T-helper 1 cell treated with Interleukin-12 subunit alpha and Interleukin-12 subunit beta and Interleukin-4 antibody, amounts not matched to agents 30 ng/mL and 1 ng/mL, for 36 hours (primary cell): ENCODE measurements at regions not wholly inside any gene's neighbourhood (a gene's known extent, or its start where the extent isn't known, plus 50 kb on each side); places are given as distances from the start of the nearest gene placed in this dataset.
"Not testable (repeated sequence)": the region's sequence is repeated elsewhere in the genome, so short reads cannot be mapped to it uniquely, and the experiment has no call there.

Experiments used
- intact Hi-C: fragments of 100-400 bp; cut with micrococcal nuclease; formaldehyde crosslinking; loops from one replicate; pipeline ENCODE4 v1.15.1; 2024

DNA sequence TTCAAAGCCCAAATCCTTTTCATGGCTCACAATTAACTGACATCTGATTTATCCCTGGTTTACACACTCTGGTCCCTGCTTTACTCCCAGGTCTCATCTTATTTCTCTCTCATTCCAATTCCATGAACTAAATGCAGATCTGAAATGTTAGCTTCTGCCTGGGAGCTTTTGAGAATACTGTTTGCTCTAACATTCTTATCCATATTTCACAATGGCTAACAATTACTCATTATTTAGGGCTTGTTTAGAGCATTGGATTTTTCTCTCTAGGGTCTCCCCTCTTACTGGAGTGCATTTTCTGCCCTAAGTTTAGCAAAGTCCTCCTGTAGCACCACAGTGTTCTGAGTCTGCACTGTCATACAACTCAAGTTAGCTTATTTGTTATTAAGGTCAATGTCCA lies 121.5 kb upstream of the HCRTR2 start:
- intact Hi-C loops = no loop called here

DNA sequence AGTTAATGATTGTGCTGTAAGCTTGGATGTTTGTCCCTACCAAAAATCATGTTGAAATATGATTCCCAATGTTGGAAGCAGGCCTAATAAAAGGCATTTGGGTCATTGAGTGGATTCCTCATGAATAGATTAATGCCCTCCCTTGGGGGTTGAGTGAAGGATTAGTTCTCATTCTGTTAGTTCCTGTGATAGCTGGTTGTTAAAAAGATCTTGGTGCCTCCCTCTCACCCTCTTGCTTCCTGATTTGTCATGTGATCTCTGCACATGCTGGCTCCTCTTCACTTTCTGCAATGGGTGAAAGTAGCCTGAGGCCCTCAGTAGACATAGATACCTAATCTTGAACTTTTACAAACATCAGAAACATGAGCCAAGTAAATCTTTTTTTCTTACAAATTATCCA lies 115.6 kb upstream of the HCRTR2 start:
- intact Hi-C loops = no loop called here

DNA sequence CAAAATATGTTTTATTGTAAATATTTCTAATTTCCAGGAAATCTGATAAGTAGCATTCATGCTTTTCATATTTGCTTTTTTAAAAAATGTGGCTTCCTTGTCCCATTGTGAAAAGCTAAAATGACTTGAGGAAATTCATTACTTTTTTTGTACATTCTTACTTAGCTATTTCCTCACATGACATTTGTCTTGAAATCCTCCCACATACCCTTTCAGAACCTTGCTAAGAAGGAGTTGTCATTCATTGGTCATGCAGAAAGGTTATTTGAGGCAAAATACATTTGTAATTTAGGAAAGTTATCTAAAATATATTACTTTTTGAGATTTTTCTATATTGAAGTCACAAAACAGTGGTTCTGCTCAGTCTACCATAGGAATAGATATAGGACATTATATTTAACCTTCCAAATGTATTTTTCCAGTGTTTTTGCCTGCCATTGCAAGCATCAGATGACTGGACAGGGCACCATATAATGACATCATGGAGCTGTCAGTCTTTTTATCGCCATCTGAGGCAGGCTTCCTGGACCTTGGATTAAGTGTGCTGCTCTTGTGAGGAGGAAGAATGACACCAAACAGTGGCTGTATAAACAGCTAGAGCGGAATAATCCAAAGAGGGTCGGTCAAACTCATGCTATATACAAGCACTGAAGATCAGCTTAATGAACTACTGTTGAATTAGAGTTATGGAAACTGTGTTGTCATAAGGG lies 109.4 kb upstream of the HCRTR2 start:
- intact Hi-C loops = loop anchor here (5.0 kb wide), 1 partner anchor 1078 kb away; no protein-coding TSS in a partner anchor

DNA sequence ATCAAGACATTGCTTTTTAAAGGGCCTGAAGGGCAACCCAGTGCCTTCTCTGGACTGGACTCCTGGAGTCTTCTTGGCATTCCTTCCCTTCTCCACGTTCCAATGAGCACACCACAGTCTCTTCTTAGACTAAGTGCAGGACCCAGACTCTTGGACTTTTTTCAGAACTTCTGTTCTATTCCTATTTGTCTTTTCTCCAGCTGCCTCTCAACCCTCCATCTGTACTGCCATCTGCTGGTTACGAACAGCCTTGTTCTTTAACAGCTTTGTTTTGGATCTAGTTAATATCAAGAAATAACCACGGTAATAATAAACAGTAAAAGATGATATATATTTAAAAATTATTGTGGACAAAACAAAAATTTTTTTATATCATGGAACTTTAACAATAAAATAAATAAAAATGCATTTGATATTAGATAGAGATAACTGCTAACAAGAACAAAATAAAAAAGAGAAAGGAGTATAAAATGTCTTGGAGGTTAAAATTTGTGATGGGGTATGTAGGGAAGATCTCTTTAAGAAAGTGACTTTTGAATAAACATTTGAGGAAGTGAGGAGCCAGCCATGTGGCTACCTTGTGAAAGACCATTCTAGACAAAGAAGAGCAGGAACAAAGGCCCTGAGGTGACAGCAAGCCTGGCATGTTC lies 105.1 kb upstream of the HCRTR2 start:
- intact Hi-C loops = loop anchor here (1.0 to 5.0 kb wide), 2 partner anchors 351 to 1082 kb away; no protein-coding TSS in a partner anchor

DNA sequence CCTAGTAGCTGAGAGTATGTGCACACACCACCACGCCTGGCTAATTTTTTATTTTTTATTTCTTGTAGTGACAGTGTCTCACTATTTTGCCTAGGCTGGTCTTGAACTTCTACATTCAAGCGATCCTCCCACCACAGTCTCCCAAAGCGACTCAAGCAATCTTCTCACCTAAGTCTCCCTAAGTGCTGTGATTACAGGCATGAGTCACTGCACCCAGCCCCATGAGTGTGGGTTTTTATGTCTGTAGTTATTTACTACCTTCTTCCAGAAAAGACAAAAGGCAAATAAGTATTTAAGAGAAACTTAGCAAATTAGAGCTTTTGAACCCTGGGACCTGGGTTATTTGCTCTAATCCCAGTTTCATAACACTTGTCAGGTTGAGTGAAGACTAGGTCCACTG lies 92.3 kb upstream of the HCRTR2 start:
- intact Hi-C loops = no loop called here

DNA sequence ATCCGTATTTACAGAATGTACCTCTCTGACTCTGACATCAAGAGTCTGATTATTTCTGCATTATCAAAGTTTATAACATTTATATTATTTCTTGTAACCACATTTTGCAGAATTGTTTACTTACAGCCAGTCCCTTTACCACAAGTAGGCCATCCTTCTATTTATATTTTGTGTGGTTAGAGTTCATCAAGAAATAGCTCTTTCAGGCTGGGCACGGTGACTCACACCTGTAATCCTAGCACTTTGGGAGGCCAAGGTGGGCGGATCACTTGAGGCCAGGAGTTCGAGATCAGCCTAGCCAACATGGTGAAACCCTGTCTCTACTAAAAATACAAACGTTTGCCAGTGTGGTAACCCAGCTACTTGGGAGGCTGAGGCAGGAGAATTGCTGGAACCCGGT lies 86.3 kb upstream of the HCRTR2 start:
- intact Hi-C loops = not testable (repeated sequence)

DNA sequence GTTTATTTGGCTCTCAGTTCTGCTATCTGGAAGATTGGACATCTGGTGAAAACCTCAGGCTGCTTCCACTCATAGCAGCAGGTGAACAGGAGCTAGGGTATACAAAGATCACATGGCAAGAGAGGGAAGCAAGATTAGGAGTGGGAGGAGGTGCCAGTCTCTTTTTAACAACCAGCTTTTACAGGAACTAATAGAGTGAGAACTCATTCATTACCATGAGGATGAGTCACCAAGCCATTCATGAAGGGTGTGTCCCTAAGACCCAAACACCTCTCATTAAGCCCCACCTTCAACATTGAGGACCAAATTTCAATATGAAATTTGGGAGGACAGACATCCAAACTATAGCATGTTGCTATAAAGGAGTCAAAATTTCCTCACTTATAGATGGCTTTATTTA lies 85.4 kb upstream of the HCRTR2 start:
- intact Hi-C loops = no loop called here

DNA sequence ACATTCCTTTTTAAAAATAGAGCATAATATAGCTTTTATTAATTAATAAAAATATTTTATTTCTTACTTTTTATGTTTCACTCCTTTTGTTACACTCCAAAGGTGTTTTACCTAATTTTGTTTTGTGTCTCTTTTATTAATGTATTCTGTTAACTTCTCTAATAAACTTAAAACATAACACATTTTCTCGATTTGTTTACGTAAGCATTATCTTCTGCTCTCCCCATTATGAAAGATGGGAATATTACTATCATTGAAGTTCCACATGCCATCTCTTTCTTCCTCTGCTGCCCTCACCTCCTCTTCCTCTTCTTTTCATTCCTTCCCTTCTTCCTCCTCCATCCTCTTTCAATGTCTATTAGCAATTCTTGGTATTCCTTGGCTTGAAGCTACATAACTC lies 85.0 kb upstream of the HCRTR2 start:
- intact Hi-C loops = no loop called here

DNA sequence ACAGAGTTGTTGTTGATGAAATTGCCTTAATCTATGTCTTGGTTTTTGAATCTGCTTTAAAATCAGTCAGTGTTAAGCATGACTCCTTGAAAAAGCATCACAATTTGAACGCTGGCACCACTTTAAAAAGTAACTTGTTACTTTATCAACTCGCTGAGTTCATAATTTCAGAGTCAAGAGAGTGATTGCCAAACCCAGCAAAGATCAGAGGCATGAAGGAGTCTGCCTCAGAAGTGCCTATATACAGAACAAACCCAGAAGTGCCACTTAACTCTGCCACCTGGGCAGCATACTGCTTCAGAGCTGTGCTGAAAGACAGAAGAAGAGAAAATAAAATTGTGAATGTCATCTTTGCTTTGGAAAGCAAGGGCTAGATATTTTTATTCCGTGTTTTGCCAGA lies 73.6 kb upstream of the HCRTR2 start:
- intact Hi-C loops = no loop called here

DNA sequence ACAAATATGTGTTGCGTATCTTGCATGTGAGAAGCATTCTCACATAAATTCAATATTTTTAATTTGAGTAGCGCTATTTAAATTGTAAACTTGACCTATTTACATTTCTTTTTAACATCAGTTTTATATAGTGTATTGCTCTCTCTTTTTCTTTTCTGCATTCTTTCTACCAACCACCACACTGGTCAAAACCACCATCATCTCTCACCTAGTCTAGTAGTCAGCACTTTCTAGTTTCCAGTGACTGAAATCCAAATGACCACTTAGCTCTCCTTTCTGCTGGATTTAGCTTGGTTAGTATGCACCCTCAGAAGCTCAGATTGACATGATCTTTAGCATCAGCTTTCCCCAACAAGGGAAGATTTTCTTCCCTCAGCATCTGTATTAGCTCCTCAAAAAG lies 73.2 kb upstream of the HCRTR2 start:
- intact Hi-C loops = no loop called here

DNA sequence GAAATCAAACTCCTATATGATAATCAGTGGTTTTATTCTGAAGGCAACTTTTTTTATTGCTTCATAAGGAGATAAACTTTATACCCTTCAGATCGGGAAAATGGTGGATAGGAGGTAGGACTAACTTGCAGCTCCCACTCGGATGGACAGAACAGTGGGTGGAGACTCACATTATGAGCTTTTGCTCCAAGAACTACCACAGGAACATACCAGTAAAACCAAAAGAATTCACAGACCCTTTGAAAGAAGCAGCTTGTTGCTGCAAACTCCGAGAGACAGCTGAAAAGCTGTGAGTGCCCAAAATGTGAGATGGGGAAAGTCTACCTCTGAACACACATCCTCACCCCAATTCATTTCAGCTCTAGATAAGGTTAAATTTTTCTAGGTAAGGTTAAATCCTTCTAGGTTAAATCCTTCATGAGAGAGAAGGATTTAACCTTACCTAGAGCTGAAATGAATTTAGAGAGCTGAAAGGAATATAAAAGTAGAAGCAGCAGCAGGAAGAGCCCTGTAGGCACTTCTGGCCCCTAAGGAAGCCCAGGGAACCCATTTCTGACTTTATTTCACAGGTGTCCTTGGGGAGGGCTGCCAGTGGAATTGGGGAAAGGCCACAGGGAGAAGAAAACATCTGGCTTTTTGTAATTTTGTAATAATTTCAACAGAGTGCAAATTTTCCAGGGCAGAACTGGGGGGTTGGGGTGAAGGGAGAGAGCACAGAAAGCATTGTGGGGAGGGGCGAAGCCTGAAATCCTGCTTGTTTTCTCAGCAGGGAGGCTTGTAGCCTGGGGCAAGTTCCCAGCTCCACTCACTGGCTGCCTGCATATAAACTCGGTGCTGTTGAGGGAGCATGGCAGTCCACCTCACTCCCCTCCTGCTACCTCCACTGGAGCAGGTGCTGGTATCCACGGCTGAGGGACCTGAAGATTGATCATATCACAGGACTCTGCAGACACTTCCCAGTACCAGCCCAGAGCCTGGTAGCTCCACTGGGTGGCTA lies 65.9 kb upstream of the HCRTR2 start:
- intact Hi-C loops = no loop called here

DNA sequence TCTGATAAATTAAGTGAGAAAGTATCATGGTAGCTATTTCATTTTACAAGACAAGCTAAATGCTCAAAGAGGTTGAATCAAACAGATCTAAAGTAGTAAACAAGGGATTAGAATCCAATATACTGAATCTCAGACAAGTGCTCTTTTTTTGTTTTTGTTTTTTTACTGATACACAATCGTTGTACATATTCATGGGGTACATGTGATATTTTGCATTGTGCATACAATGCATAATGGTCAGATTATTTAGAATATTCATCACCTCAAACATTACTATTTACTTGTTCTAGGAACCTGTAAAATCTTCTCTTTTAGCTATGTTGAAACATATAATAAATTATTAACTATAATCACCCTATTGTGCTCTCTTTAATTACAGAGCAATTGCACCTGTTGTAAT lies 57.0 kb upstream of the HCRTR2 start:
- intact Hi-C loops = no loop called here

DNA sequence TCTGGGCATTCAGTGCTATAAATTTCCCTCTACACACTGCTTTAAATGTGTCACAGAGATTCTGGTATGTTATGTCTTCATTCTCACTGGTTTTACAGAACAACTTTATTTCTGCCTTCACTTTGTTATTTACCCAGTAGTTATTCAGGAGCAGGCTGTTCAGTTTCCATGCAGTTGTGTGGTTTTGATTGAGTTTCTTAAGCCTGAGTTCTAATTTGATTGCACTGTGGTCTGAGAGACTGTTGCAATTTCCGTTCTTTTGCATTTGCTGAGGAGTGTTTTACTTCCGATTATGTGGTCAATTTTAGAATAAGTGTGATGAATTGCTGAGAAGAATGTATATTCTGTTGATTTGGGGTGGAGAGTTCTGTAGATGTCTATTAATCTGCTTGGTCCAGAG lies 50.1 kb upstream of the HCRTR2 start:
- intact Hi-C loops = not testable (repeated sequence)
